ENCODE measurements at regions not wholly inside any gene's neighbourhood (a gene's known extent, or its start where the extent isn't known, plus 50 kb on each side); places are given as distances from the start of the nearest gene placed in this dataset.

GRCh38 chr7:34530259-34530658, 127.8 kb upstream of the NPSR1 start:
- TF ChIP-seq CTCF (IDR thresholded peaks at IDR 0.05; ENCODE audit: low read depth, low read length) = no peak
- DNase-seq (ENCODE audit: extremely low read depth, low read depth) = no peak

GRCh38 chr7:34539003-34539402, 119.0 kb upstream of the NPSR1 start:
- DNase-seq (ENCODE audit: extremely low read depth, low read depth) = no peak
- no peak for TF ChIP-seq CTCF (IDR thresholded peaks at IDR 0.05; ENCODE audit: low read depth, low read length)

GRCh38 chr7:34544621-34545020, 113.4 kb upstream of the NPSR1 start:
- no peak for DNase-seq (ENCODE audit: extremely low read depth, low read depth)
- TF ChIP-seq CTCF (IDR thresholded peaks at IDR 0.05; ENCODE audit: low read depth, low read length) = no peak

- DNase-seq (ENCODE audit: extremely low read depth, low read depth) = no peak
- no peak for TF ChIP-seq CTCF (IDR thresholded peaks at IDR 0.05; ENCODE audit: low read depth, low read length)
These were observed 107.0 kb upstream of the NPSR1 start for GRCh38 chr7:34550996-34551395.

GRCh38 chr7:34552502-34552901, 105.5 kb upstream of the NPSR1 start:
- TF ChIP-seq CTCF (IDR thresholded peaks at IDR 0.05; ENCODE audit: low read depth, low read length) = no peak
- no peak for DNase-seq (ENCODE audit: extremely low read depth, low read depth)

- no peak for DNase-seq (ENCODE audit: extremely low read depth, low read depth)
- TF ChIP-seq CTCF (IDR thresholded peaks at IDR 0.05; ENCODE audit: low read depth, low read length) = no peak
These were observed 100.0 kb upstream of the NPSR1 start for GRCh38 chr7:34558022-34558421.

- no peak for TF ChIP-seq CTCF (IDR thresholded peaks at IDR 0.05; ENCODE audit: low read depth, low read length)
- no peak for DNase-seq (ENCODE audit: extremely low read depth, low read depth)
These were observed 93.9 kb upstream of the NPSR1 start for GRCh38 chr7:34564091-34564490.
